Gastroesophageal sphincter (tissue), 4 donors: ENCODE measurements at regions not wholly inside any gene's neighbourhood (a gene's known extent, or its start where the extent isn't known, plus 50 kb on each side); places are given as distances from the start of the nearest gene placed in this dataset.

ENCODE experiments used
- ATAC-seq: fragments of 150-250 bp; one replicate; pipeline ENCODE4 v1.9.1; 2016; ENCODE audit warnings: mild to moderate bottlenecking, moderate library complexity
- H3K27ac ChIP-seq, 4 donors: fragments of 200-600 bp; sonication (generic) in 3 of 4; 1 replicate in 3 of 4; 2 replicates in 1 of 4; pipeline ENCODE4 v1.5.1; 2016 to 2019
- H3K27me3 ChIP-seq: fragments of 200-600 bp; sonication (generic); one replicate; pipeline ENCODE4 v1.5.1; 2019
- H3K36me3 ChIP-seq, 2 donors: fragments of 200-600 bp; sonication (generic); one replicate each; pipeline ENCODE4 v1.5.1; 2019; ENCODE audit warnings: control low read depth in 1 of 2
- H3K4me1 ChIP-seq, 3 donors: fragments of 200-600 bp; sonication (generic); 1 replicate in 2 of 3; 2 replicates in 1 of 3; pipeline ENCODE4 v1.5.1; 2016 to 2019; ENCODE audit warnings: control low read depth in 2 of 3
- H3K4me3 ChIP-seq, 2 donors: fragments of 200-600 bp; sonication (generic); one replicate each; pipeline ENCODE4 v1.5.1; 2019; ENCODE audit warnings: mild to moderate bottlenecking in 1 of 2, moderate library complexity in 1 of 2
- H3K9me3 ChIP-seq, 3 donors: fragments of 200-600 bp; sonication (generic); one replicate each; pipeline ENCODE4 v1.5.1; 2017 to 2019; ENCODE audit warnings: control low read depth in 2 of 3
- EP300 ChIP-seq: sonication (generic); formaldehyde crosslinking; IDR thresholded peaks from one replicate; pipeline ENCODE4 v1.6.1; 2017; ENCODE audit warnings: antibody characterized with exemption, mild to moderate bottlenecking
- POLR2A ChIP-seq, 2 donors: fragments of 450-650 bp; IDR thresholded peaks; one replicate each; pipeline ENCODE4 v1.6.1; 2017; ENCODE audit warnings: antibody characterized with exemption in 2 of 2, mild to moderate bottlenecking in 2 of 2, moderate library complexity in 1 of 2
- POLR2AphosphoS5 ChIP-seq: sonication (generic); formaldehyde crosslinking; IDR thresholded peaks from one replicate; pipeline ENCODE4 v1.6.1; 2017; ENCODE audit warnings: antibody characterized with exemption
- WGBS, 2 donors: methylation state at CpG; one replicate each; pipeline ENCODE4 v1.1.5; 2018; ENCODE audit warnings: low coverage in 1 of 2; 5-methylcytosine and 5-hydroxymethylcytosine counted together
- TF ChIP-seq, protein P1 (sequence below), 4 experiments: fragments of 200-600 bp in 2 of 4; fragments of 450-650 bp in 2 of 4; sonication (generic) in 1 of 4; IDR thresholded peaks; one replicate each; pipeline ENCODE4 v1.5.1; 2017 to 2019; ENCODE audit warnings: antibody characterized with exemption in 4 of 4, mild to moderate bottlenecking in 2 of 4, moderate library complexity in 2 of 4

DNA sequence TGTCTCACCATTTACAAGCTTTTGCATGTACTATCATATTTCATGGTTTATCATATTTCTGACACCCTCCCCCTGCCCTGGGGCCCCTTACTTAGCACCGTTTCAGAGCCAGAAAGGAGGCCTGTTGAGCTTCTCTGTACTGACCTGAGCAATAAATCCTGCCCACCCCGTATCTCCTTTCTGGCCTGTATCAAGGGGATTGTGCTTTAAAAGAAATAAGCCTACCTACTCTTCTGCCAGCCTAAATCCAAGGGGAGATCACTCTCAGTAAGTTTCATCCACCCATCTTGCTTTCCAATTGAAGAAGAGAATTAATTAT, 54.0 kb upstream of the FST start:
- no peak overlapping the region for H3K27ac ChIP-seq
- no peaks in the 10 kb centered on the region for H3K4me1 ChIP-seq
- no peaks in the 10 kb centered on the region for H3K27me3 ChIP-seq
- TF ChIP-seq POLR2A (IDR thresholded peaks at IDR 0.05) (no peak), EP300 (no peak), POLR2AphosphoS5 (no peak)
- TF ChIP-seq, protein P1, sequence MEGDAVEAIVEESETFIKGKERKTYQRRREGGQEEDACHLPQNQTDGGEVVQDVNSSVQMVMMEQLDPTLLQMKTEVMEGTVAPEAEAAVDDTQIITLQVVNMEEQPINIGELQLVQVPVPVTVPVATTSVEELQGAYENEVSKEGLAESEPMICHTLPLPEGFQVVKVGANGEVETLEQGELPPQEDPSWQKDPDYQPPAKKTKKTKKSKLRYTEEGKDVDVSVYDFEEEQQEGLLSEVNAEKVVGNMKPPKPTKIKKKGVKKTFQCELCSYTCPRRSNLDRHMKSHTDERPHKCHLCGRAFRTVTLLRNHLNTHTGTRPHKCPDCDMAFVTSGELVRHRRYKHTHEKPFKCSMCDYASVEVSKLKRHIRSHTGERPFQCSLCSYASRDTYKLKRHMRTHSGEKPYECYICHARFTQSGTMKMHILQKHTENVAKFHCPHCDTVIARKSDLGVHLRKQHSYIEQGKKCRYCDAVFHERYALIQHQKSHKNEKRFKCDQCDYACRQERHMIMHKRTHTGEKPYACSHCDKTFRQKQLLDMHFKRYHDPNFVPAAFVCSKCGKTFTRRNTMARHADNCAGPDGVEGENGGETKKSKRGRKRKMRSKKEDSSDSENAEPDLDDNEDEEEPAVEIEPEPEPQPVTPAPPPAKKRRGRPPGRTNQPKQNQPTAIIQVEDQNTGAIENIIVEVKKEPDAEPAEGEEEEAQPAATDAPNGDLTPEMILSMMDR (IDR thresholded peaks at IDR 0.05) = no peak
- no peak overlapping the region for H3K4me3 ChIP-seq
- 73% methylated on average over 2 of the region's 2 CpGs; no CpG with 5 or more reads in 1 of the 2 donors for WGBS, 2 donors
- H3K9me3 ChIP-seq = no peaks in the 10 kb centered on the region
- H3K36me3 ChIP-seq = no peaks in the 10 kb centered on the region
- ATAC-seq = no peak

DNA sequence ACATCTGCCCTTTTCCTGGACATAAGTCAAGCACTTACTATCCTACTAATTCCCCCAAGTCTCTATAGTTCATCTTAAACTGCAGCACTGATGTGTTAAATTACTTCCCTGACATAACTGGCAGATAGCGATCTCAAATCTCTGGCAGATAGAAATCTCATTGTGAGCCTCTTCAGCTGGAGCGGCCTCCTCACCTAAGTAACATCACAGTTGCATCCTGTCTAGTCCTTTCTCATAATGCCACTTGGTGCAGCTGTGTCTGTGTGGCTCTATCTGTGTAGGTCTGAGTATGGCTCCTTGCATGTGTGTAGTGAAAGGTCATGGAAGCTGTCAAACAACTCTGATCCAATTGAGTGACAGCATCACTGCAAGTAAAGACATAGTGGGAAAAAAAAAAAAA, 53.6 kb upstream of the FST start:
- Histone ChIP-seq H3K4me3 (no peak overlapping the region), H3K36me3 (no peaks in the 10 kb centered on the region), H3K27me3 (no peaks in the 10 kb centered on the region), H3K9me3 (no peaks in the 10 kb centered on the region), H3K4me1 (no peaks in the 10 kb centered on the region), H3K27ac (no peak overlapping the region)
- WGBS, 2 donors = 75 to 94% methylated on average over 2 of the region's 2 CpGs
- TF ChIP-seq POLR2AphosphoS5 (no peak), EP300 (no peak), POLR2A (IDR thresholded peaks at IDR 0.05) (no peak)
- TF ChIP-seq, protein P1 (IDR thresholded peaks at IDR 0.05) = no peak
- ATAC-seq = no peak

DNA sequence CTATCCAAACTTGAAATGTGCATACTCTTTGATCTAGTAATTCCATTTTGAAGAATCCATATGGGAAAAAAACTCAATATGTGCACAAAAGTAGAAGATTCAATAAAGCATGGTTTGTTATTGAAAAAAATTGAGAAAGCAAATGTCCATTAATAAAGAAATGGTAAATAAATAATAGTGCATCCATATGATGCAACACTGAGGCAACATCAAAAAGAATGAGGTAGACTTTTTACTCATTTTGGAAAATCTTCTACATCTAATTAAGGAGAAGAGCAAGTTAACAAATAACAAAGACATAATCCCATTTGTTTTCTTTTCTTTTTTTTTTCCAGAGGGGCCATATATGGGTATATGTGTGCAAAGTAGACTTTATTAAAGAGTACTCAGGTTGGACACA, 52.5 kb upstream of the FST start:
- H3K36me3 ChIP-seq = no peaks in the 10 kb centered on the region
- H3K27ac ChIP-seq = no peak overlapping the region
- no peak for TF ChIP-seq EP300
- no peak for TF ChIP-seq POLR2AphosphoS5
- TF ChIP-seq POLR2A (IDR thresholded peaks at IDR 0.05) = no peak
- TF ChIP-seq, protein P1 (IDR thresholded peaks at IDR 0.05) = no peak
- no peak for ATAC-seq
- H3K4me1 ChIP-seq = no peaks in the 10 kb centered on the region
- no peaks in the 10 kb centered on the region for H3K9me3 ChIP-seq
- no peaks in the 10 kb centered on the region for H3K27me3 ChIP-seq
- no peak overlapping the region for H3K4me3 ChIP-seq

DNA sequence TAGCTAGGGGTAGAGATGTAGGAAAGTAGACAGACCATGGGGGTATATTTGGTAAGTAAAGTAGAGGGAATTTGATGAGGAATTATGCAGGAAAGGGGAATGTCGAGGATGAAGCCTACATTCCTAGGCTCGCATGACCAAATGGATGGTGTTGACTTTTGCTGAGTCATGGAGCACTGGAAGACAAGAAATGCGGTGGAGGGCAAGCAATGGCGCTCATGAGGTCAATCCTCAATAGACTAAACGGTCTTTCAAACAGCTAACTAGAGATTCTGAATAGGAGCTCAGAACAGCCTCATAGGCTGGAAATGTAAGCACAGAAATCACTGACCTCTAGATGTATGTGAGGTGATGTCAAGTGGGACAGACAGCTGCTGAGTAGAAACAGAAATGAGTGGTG, 50.7 kb upstream of the FST start:
- 88 to 90% methylated on average over 2 to 5 of the region's 5 CpGs for WGBS, 2 donors
- Histone ChIP-seq H3K4me3 (no peak overlapping the region), H3K27ac (no peak overlapping the region), H3K27me3 (no peaks in the 10 kb centered on the region), H3K36me3 (no peaks in the 10 kb centered on the region), H3K9me3 (no peaks in the 10 kb centered on the region), H3K4me1 (no peaks in the 10 kb centered on the region)
- no peak for TF ChIP-seq POLR2AphosphoS5
- TF ChIP-seq EP300 = no peak
- no peak for TF ChIP-seq POLR2A (IDR thresholded peaks at IDR 0.05)
- TF ChIP-seq, protein P1 (IDR thresholded peaks at IDR 0.05) = no peak
- ATAC-seq = no peak

DNA sequence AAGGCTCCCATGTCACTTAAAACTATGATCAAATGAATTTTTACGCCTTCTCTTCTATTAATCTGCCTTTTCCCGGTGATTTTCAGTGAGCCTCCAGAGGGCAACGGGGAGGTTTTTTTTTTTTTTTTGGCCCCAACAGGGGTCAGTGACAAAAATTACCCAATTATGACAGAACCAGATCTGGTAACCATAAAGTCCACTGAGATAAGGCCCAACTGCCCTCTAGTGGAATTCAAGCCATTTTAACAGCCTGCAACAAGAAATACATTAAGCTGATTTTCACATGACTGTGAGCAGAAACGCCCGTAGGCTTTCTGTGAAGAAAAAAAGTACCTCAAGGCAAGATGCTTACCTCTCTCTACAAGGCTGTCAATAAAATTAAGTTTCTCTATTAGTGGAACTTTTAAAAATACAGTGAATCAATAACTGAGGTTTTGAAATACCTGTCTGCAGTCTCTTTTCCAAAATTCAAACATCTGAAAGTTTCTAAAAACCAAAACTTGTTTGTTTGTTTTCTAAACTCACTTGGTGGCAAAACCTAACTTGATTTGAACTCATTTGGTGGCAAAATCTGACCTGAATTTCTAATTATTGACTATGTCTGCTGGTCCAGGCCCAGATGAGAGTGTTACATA, 49.7 kb upstream of the FST start:
- 58 to 74% methylated on average over 5 of the region's 5 CpGs for WGBS, 2 donors
- no peaks in the 10 kb centered on the region for H3K36me3 ChIP-seq
- no peak for ATAC-seq
- no peak overlapping the region for H3K4me3 ChIP-seq
- H3K4me1 ChIP-seq = no peaks in the 10 kb centered on the region
- TF ChIP-seq EP300 (no peak), POLR2AphosphoS5 (no peak), POLR2A (IDR thresholded peaks at IDR 0.05) (no peak)
- TF ChIP-seq, protein P1 (IDR thresholded peaks at IDR 0.05) = peak in 3 of 4 experiments; percentile 40 to 47 (median 40)
- H3K9me3 ChIP-seq = no peaks in the 10 kb centered on the region
- no peak overlapping the region for H3K27ac ChIP-seq
- H3K27me3 ChIP-seq = no peaks in the 10 kb centered on the region
